HUES64 (cell line): ENCODE measurements at regions not wholly inside any gene's neighbourhood (a gene's known extent, or its start where the extent isn't known, plus 50 kb on each side); places are given as distances from the start of the nearest gene placed in this dataset.

Source experiments
- H3K27ac ChIP-seq: 2 replicates; pipeline ENCODE4 v1.7.0; 2013; ENCODE audit warnings: low read depth, low read length, inconsistent platforms
- H3K27me3 ChIP-seq: 2 replicates; pipeline ENCODE4 v1.6.1; 2013; ENCODE audit warnings: mild to moderate bottlenecking, low read length; ENCODE audit not compliant: insufficient read depth
- H3K36me3 ChIP-seq: 2 replicates; pipeline ENCODE4 v1.6.1; 2013; ENCODE audit warnings: mild to moderate bottlenecking, low read length; ENCODE audit not compliant: insufficient read depth
- H3K4me1 ChIP-seq: 2 replicates; pipeline ENCODE4 v1.6.1; 2013; ENCODE audit warnings: mild to moderate bottlenecking, low read length, moderate library complexity; ENCODE audit not compliant: insufficient read depth
- H3K4me3 ChIP-seq: 2 replicates; pipeline ENCODE4 v1.5.1; 2013; ENCODE audit warnings: mild to moderate bottlenecking, low read length, moderate library complexity
- H3K9ac ChIP-seq: 2 replicates; pipeline ENCODE4 v1.6.1; 2013; ENCODE audit warnings: mild to moderate bottlenecking, low read depth, low read length
- H3K9me3 ChIP-seq: 2 replicates; pipeline ENCODE4 v1.6.1; 2013; ENCODE audit warnings: low read depth, low read length; ENCODE audit not compliant: insufficient read depth
- WGBS: fragments of 150-250, 120-280 bp; methylation state at CpG from one replicate; pipeline ENCODE4 v1.1.7; 2013; ENCODE audit warnings: missing lambda C conversion rate; 5-methylcytosine and 5-hydroxymethylcytosine counted together

GRCh38 chr3:105177576-105177975 lies 189.1 kb upstream of the ALCAM start:
- no peak overlapping the region for H3K9ac ChIP-seq
- H3K36me3 ChIP-seq: no peaks in the 10 kb centered on the region
- 84% methylated on average over 2 of the region's 2 CpGs for WGBS
- no peak overlapping the region for H3K27ac ChIP-seq
- no peaks in the 10 kb centered on the region for H3K9me3 ChIP-seq
- no peaks in the 10 kb centered on the region for H3K4me1 ChIP-seq
- no peak overlapping the region for H3K4me3 ChIP-seq
- no peaks in the 10 kb centered on the region for H3K27me3 ChIP-seq

- Histone ChIP-seq H3K4me3 (no peak overlapping the region), H3K4me1 (no peaks in the 10 kb centered on the region), H3K27ac (no peak overlapping the region), H3K9me3 (peaks cover 9% of the 10 kb centered on the region; the same call in 1 of the 2 replicates), H3K9ac (no peak overlapping the region), H3K27me3 (no peaks in the 10 kb centered on the region), H3K36me3 (no peaks in the 10 kb centered on the region)
- WGBS: 79% methylated on average over 1 of the region's 1 CpG
These were observed 179.4 kb upstream of the ALCAM start for GRCh38 chr3:105187344-105187743.

DNA sequence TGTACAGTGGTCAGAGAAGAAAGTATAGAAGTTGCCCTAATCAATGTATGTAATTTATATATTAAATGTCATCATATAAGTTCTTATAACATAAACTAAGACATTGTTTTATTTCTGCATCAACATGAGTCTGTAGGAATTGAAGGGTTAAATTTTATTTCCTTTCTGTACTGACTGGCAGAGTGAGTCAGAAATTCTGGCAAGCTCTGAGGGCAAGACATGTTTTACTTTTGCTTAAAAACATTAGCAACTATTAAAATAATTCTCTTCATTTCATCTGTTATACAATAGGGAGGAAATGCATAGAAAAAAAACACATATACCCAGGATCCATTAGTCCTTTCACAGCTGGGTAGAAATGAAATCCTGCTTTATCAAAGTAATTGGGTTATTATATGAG lies 171.4 kb upstream of the ALCAM start:
- H3K27ac ChIP-seq: no peak overlapping the region
- H3K9me3 ChIP-seq: no peaks in the 10 kb centered on the region
- no peaks in the 10 kb centered on the region for H3K27me3 ChIP-seq
- H3K4me1 ChIP-seq: peaks cover 5% of the 10 kb centered on the region
- no peaks in the 10 kb centered on the region for H3K36me3 ChIP-seq
- H3K4me3 ChIP-seq: no peak overlapping the region
- no peak overlapping the region for H3K9ac ChIP-seq

DNA sequence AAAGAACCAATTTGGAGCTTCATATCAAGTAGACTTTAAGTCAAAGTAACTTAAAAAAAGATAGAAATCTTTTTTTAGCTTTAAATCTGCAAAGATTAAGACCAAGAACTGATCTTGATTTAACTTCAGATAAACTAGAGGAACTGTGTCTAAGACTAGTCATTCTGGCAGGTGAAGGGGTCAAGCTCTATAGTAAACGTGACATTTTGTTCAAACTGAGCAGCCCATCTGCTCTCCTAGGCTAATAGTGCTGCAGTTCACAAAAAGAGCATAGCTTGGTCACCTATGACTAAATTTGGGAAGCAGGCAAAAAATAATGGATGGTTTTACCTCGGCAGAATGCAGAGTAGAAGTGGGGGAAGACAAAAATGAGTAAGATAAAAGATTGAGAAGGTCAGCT lies 168.8 kb upstream of the ALCAM start:
- Histone ChIP-seq H3K9me3 (no peaks in the 10 kb centered on the region), H3K4me1 (peaks cover 5% of the 10 kb centered on the region), H3K36me3 (no peaks in the 10 kb centered on the region), H3K27ac (no peak overlapping the region), H3K4me3 (no peak overlapping the region), H3K27me3 (no peaks in the 10 kb centered on the region), H3K9ac (no peak overlapping the region)
- WGBS: 90% methylated on average over 2 of the region's 2 CpGs

DNA sequence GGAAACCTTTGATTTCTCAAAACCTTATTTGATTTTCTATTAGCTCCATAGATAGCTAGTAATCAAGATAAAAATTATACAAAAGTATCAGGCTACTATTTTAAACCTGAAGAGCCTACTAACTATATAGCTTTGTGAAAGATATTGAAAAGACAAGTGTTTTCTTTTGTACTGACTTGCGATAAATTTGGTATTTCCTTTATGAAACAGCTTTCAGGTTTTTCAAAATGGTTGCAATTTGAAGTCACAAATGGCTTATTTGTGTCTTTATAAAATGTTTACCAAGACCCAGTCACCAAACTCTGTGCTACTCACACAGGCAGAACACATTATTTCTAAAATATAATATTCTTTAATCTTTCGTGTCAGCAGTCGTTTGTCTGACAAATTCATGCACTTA lies 167.5 kb upstream of the ALCAM start:
- no peak overlapping the region for H3K9ac ChIP-seq
- H3K9me3 ChIP-seq: no peaks in the 10 kb centered on the region
- H3K4me3 ChIP-seq: no peak overlapping the region
- no peaks in the 10 kb centered on the region for H3K27me3 ChIP-seq
- no peaks in the 10 kb centered on the region for H3K36me3 ChIP-seq
- WGBS: 93% methylated on average over 3 of the region's 3 CpGs
- H3K4me1 ChIP-seq: no peaks in the 10 kb centered on the region
- no peak overlapping the region for H3K27ac ChIP-seq

DNA sequence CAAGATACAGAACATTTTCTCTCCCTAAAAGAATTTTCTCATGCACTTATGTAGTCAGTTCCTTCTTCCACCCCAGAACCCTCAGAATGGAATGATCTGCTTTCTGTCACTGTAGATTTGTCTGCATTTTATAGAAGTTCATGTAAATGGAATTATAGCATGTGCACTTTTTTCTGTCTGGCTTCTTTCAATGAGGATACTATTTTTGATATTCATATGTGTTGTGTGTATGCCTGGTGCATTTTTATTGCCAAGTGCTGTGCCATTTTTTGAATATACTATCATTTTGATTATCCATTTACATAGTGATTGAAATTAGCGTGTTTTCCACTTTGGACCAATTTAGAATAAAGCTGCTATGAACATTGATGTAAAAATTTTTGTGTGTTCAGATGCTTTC lies 156.6 kb upstream of the ALCAM start:
- Histone ChIP-seq H3K4me1 (no peaks in the 10 kb centered on the region), H3K36me3 (no peaks in the 10 kb centered on the region), H3K27ac (no peak overlapping the region), H3K9ac (no peak overlapping the region), H3K9me3 (no peaks in the 10 kb centered on the region), H3K27me3 (no peaks in the 10 kb centered on the region), H3K4me3 (no peak overlapping the region)
- 100% methylated on average over 1 of the region's 1 CpG for WGBS

DNA sequence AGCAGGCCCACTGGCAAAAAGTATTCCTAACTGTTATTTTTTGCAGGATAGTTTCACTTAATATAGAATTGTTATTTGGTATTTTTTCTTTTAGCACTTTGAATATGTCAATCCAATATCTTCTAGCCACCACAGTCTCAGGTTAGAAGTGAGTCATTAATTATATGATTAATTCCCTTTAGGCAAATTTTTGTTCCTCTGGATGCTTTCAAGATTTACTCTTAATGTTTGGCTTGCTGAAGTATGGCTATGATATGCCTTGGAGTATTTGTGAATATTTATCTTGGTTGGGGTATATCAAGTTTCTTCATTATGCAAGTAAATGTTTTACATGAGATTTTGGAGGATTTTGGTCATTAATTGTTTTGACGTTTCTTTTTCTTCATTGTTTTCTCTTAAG lies 152.1 kb upstream of the ALCAM start:
- Histone ChIP-seq H3K36me3 (no peaks in the 10 kb centered on the region), H3K27ac (no peak overlapping the region), H3K9ac (no peak overlapping the region), H3K9me3 (no peaks in the 10 kb centered on the region), H3K4me1 (no peaks in the 10 kb centered on the region), H3K4me3 (no peak overlapping the region), H3K27me3 (no peaks in the 10 kb centered on the region)
- 100% methylated on average over 1 of the region's 1 CpG for WGBS

DNA sequence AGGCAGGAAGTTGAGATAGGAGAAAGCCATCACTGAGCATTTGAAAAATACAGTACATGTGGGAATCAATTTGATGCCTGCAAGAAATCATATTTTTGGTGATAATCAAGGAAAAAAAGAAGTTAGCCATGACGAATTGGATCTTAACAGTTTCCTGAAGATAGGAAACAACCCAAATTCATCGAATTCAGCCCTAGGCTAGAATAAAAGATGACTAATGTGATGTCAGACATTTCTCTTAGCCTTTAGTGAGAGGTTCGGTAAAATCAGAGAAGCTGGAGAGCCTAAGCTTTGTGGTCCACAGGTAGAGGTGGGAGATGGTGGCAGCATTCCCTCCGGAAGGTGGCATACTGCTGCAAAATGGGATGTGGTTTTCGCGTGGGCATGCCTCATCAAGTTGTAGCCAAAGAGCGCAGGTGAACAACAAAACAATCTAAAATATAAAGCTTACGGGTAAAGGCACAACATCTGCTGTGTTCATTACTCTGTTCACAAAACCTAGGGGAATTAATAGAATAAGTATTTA lies 144.1 kb upstream of the ALCAM start:
- no peak overlapping the region for H3K9ac ChIP-seq
- H3K9me3 ChIP-seq: no peaks in the 10 kb centered on the region; the same call in 1 of the 2 replicates
- no peak overlapping the region for H3K4me3 ChIP-seq
- H3K4me1 ChIP-seq: no peaks in the 10 kb centered on the region
- no peaks in the 10 kb centered on the region for H3K36me3 ChIP-seq
- no peaks in the 10 kb centered on the region for H3K27me3 ChIP-seq
- H3K27ac ChIP-seq: no peak overlapping the region
- whole genome bisulfite sequencing: 87% methylated on average over 8 of the region's 8 CpGs

- H3K9ac ChIP-seq: no peak overlapping the region
- H3K4me1 ChIP-seq: no peaks in the 10 kb centered on the region
- no peaks in the 10 kb centered on the region; the same call in 1 of the 2 replicates for H3K9me3 ChIP-seq
- 92% methylated on average over 10 of the region's 11 CpGs for WGBS
- no peaks in the 10 kb centered on the region for H3K27me3 ChIP-seq
- H3K4me3 ChIP-seq: no peak overlapping the region
- H3K27ac ChIP-seq: no peak overlapping the region
- H3K36me3 ChIP-seq: no peaks in the 10 kb centered on the region
These were observed 142.9 kb upstream of the ALCAM start for GRCh38 chr3:105223815-105224214.

DNA sequence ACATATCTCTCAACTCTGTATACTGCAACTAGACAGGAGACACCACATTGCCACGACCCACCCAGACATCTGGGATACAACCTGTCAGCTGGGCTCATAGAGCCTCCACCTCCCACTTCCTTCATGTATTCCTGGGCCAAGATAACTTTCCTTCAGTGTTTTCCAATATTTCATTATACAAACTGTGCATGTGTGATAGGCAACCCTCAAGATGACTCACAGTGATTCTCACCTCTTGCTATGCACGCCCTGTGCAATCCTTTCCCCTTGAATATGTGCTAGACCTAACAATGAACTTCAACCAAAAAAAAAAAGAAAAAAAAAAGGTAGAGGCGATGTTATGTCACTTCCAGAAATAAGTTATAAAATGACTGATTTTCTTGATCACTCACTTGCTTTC lies 138.0 kb upstream of the ALCAM start:
- WGBS: 96% methylated on average over 2 of the region's 3 CpGs
- Histone ChIP-seq H3K9me3 (no peaks in the 10 kb centered on the region), H3K4me1 (no peaks in the 10 kb centered on the region), H3K27me3 (no peaks in the 10 kb centered on the region), H3K4me3 (no peak overlapping the region), H3K36me3 (no peaks in the 10 kb centered on the region), H3K9ac (no peak overlapping the region), H3K27ac (no peak overlapping the region)

GRCh38 chr3:105232553-105232952 lies 134.2 kb upstream of the ALCAM start:
- H3K27ac ChIP-seq: no peak overlapping the region
- H3K4me3 ChIP-seq: no peak overlapping the region
- H3K9me3 ChIP-seq: no peaks in the 10 kb centered on the region
- H3K36me3 ChIP-seq: no peaks in the 10 kb centered on the region
- 96% methylated on average over 1 of the region's 1 CpG for WGBS
- H3K27me3 ChIP-seq: no peaks in the 10 kb centered on the region
- no peak overlapping the region for H3K9ac ChIP-seq
- 0 out of 2 replicates have a peak, but pooled peaks cover 4% of the 10 kb centered on the region for H3K4me1 ChIP-seq

GRCh38 chr3:105233010-105233409 lies 133.7 kb upstream of the ALCAM start:
- 0 out of 2 replicates have a peak, but pooled peaks cover 4% of the 10 kb centered on the region for H3K4me1 ChIP-seq
- no peaks in the 10 kb centered on the region for H3K9me3 ChIP-seq
- H3K27me3 ChIP-seq: no peaks in the 10 kb centered on the region
- H3K9ac ChIP-seq: no peak overlapping the region
- H3K36me3 ChIP-seq: no peaks in the 10 kb centered on the region
- H3K4me3 ChIP-seq: no peak overlapping the region
- 100% methylated on average over 1 of the region's 1 CpG for WGBS
- H3K27ac ChIP-seq: no peak overlapping the region
